Smooth muscle cell (in vitro differentiated cells): ENCODE measurements at regions not wholly inside any gene's neighbourhood (a gene's known extent, or its start where the extent isn't known, plus 50 kb on each side); places are given as distances from the start of the nearest gene placed in this dataset.

ENCODE experiments used
- DNase-seq: peaks from one replicate; lab custom pipeline; 2025; ENCODE audit not compliant: unreplicated experiment; lab: John Stamatoyannopoulos, UW
- H2AFZ ChIP-seq: fragments of 200-600 bp; sonication (generic); 2 replicates; pipeline ENCODE4 v1.6.0; 2016; ENCODE audit warnings: antibody characterized with exemption, low read depth, mild to moderate bottlenecking
- H3F3A ChIP-seq: fragments of 200-600 bp; sonication (generic); 2 replicates; pipeline ENCODE4 v1.6.0; 2017; ENCODE audit warnings: antibody characterized with exemption, low read depth
- H3K27ac ChIP-seq: fragments of 200-600 bp; sonication (generic); 2 replicates; pipeline ENCODE4 v1.5.1; 2016; ENCODE audit warnings: low read depth, mild to moderate bottlenecking
- H3K27me3 ChIP-seq: fragments of 200-600 bp; sonication (generic); 2 replicates; pipeline ENCODE4 v1.6.1; 2016; ENCODE audit warnings: low read depth, mild to moderate bottlenecking
- H3K36me3 ChIP-seq: fragments of 200-600 bp; sonication (generic); 2 replicates; pipeline ENCODE4 v1.5.1; 2016; ENCODE audit warnings: low read depth
- H3K4me1 ChIP-seq: fragments of 200-600 bp; sonication (generic); 2 replicates; pipeline ENCODE4 v1.5.1; 2016; ENCODE audit warnings: low read depth
- H3K4me2 ChIP-seq: fragments of 200-600 bp; sonication (generic); 2 replicates; pipeline ENCODE4 v1.6.0; 2016; ENCODE audit warnings: mild to moderate bottlenecking
- H3K4me3 ChIP-seq: fragments of 200-600 bp; sonication (generic); 2 replicates; pipeline ENCODE4 v1.5.1; 2016; ENCODE audit warnings: mild to moderate bottlenecking
- H3K79me2 ChIP-seq: fragments of 200-600 bp; sonication (generic); 2 replicates; pipeline ENCODE4 v1.6.0; 2016; ENCODE audit warnings: low read depth, mild to moderate bottlenecking
- H3K9ac ChIP-seq: fragments of 200-600 bp; sonication (generic); 2 replicates; pipeline ENCODE4 v1.6.0; 2016; ENCODE audit warnings: low read depth
- H3K9me3 ChIP-seq: fragments of 200-600 bp; sonication (generic); replicated peaks from 2 replicates; pipeline ENCODE4 v1.5.1; 2016; ENCODE audit warnings: low read depth
- H4K20me1 ChIP-seq: fragments of 200-600 bp; sonication (generic); 2 replicates; pipeline ENCODE4 v1.6.0; 2016; ENCODE audit warnings: low read depth
- CTCF ChIP-seq: fragments of 200-600 bp; sonication (generic); IDR thresholded peaks from 2 replicates; pipeline ENCODE4 v1.5.1; 2017; ENCODE audit warnings: borderline replicate concordance, mild to moderate bottlenecking, antibody characterized with exemption; ENCODE audit not compliant: insufficient read depth, poor library complexity, severe bottlenecking
- WGBS: methylation state at CpG from one replicate; pipeline ENCODE4 v1.1.7; 2016; ENCODE audit warnings: low lambda C conversion rate; 5-methylcytosine and 5-hydroxymethylcytosine counted together

GRCh38 chr2:856041-856440 lies 94.6 kb upstream of the SNTG2 start:
- Histone ChIP-seq H2AFZ (no peak overlapping the region), H4K20me1 (no peaks in the 10 kb centered on the region), H3K9ac (no peak overlapping the region), H3K36me3 (no peaks in the 10 kb centered on the region), H3K27ac (no peak overlapping the region), H3K4me1 (peaks cover 22% of the 10 kb centered on the region), H3K27me3 (no peaks in the 10 kb centered on the region), H3F3A (no peaks in the 10 kb centered on the region), H3K9me3 (no peaks in the 10 kb centered on the region), H3K4me3 (no peak overlapping the region), H3K4me2 (peak overlapping the region; percentile 46), H3K79me2 (no peaks in the 10 kb centered on the region)
- TF ChIP-seq CTCF = no peak
- no peak for DNase-seq
- 81% methylated on average over 2 of the region's 2 CpGs for WGBS

DNA sequence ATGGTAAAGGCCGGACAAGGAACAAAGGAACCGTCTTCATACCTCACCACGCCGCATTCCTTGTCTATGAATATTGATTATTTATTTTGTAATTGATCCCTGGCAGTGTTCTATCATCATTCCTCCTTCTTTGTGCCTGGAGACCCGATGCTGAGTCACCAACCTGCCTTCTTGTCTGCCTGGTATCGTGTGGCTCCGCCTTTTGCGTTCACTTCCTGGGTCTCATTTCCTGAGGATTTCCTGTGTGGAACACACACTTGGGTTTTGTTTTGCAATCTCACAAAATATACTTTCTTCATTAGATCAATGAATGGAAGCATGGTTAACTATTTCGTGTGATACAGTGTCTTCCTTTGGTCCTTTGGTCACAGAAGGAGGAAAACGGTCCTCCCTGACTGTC lies 95.5 kb upstream of the SNTG2 start:
- 91% methylated on average over 10 of the region's 10 CpGs for WGBS
- Histone ChIP-seq H3K36me3 (no peaks in the 10 kb centered on the region), H3K27me3 (no peaks in the 10 kb centered on the region), H3K79me2 (no peaks in the 10 kb centered on the region), H2AFZ (no peak overlapping the region), H3K4me3 (no peak overlapping the region), H3K27ac (no peak overlapping the region), H3K9ac (no peak overlapping the region), H3K4me1 (peaks cover 22% of the 10 kb centered on the region), H4K20me1 (no peaks in the 10 kb centered on the region), H3K9me3 (no peaks in the 10 kb centered on the region), H3F3A (no peaks in the 10 kb centered on the region), H3K4me2 (no peak overlapping the region)
- no peak for TF ChIP-seq CTCF
- no peak for DNase-seq

DNA sequence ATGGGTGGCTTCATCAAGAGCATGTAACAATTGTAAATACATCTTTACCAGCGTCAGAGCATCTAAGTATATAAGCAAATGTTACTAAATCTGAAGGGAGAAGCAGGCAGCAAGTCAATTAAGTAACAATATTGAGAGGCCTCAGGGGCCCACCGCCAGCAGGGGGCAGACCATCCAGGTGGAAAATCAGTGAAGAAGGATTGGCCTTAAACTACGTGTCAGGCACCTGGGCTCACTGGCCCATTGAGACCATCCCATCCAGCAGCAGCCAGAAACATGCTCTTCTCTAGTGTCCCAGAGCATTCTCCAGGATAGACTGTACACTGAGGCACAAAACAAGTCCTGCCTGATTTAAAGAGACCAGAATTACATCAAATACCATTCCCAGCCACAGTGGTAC lies 96.2 kb upstream of the SNTG2 start:
- no peaks in the 10 kb centered on the region for H3K36me3 ChIP-seq
- no peak for DNase-seq
- no peaks in the 10 kb centered on the region for H3F3A ChIP-seq
- H3K4me2 ChIP-seq = no peak overlapping the region
- no peaks in the 10 kb centered on the region for H3K79me2 ChIP-seq
- peaks cover 21% of the 10 kb centered on the region for H3K4me1 ChIP-seq
- H3K27me3 ChIP-seq = no peaks in the 10 kb centered on the region
- 35% methylated on average over 3 of the region's 3 CpGs for WGBS
- H4K20me1 ChIP-seq = no peaks in the 10 kb centered on the region
- H3K9me3 ChIP-seq = no peaks in the 10 kb centered on the region
- H3K4me3 ChIP-seq = no peak overlapping the region
- TF ChIP-seq CTCF = peak; percentile 55
- H2AFZ ChIP-seq = no peak overlapping the region
- H3K9ac ChIP-seq = no peak overlapping the region
- no peak overlapping the region for H3K27ac ChIP-seq

DNA sequence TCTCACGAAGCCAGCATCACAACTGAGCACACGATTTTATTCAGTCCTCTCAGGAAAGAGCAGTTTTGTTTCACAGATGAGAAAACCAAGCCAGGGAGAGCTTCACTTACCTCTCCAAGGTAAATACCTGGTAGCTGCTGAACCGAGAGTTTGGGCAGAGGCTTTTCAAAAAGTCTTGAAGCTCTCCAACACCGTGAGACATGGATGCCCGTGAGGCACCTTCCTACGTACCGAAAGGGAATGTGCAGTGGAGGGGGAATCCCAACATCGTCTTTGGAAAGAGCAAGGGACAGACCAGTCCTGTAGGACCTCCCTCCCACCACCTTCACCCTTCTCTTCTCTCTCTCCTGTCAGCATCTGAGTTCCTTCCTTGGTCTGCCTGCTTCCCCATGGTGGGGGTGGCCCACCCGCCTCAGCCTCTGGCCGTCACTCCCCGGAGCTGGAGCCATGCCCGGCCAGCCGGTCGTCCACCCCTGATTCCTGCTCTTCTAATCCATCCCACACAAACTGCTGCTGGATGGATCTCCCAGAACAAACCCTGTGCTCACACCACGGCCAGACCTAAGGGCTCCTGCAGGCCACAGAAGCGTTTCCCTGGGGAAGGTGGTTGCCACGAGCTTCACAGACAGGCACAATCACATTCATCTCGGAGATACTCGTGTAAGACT lies 97.3 kb upstream of the SNTG2 start:
- Histone ChIP-seq H3K4me2 (no peak overlapping the region), H3K9ac (no peak overlapping the region), H3K9me3 (no peaks in the 10 kb centered on the region), H3K4me1 (peaks cover 10% of the 10 kb centered on the region), H2AFZ (no peak overlapping the region), H3K27ac (no peak overlapping the region), H3K79me2 (no peaks in the 10 kb centered on the region), H4K20me1 (no peaks in the 10 kb centered on the region), H3K36me3 (no peaks in the 10 kb centered on the region), H3F3A (no peaks in the 10 kb centered on the region), H3K4me3 (no peak overlapping the region), H3K27me3 (no peaks in the 10 kb centered on the region)
- TF ChIP-seq CTCF = no peak
- 84% methylated on average over 19 of the region's 19 CpGs for WGBS
- DNase-seq = no peak
